ENCODE measurements at regions not wholly inside any gene's neighbourhood (a gene's known extent, or its start where the extent isn't known, plus 50 kb on each side); places are given as distances from the start of the nearest gene placed in this dataset.

GRCh38 chr10:117911684-117912083 lies 135.1 kb downstream of the RAB11FIP2 start:
- H2BK12ac ChIP-seq (ENCODE audit: low read depth, low read length), result no peak overlapping the region
- no peak overlapping the region for H3K4me2 ChIP-seq (ENCODE audit: insufficient read depth in 1 of 2, low read depth in 2 of 2, low read length in 2 of 2)
- H2BK120ac ChIP-seq (replicated peaks; ENCODE audit: low read depth, low read length), result no peak overlapping the region
- H4K8ac ChIP-seq (ENCODE audit: extremely low read depth, insufficient read depth, low read length), result no peak overlapping the region
- no peak overlapping the region for H2AFZ ChIP-seq (ENCODE audit: low read length)
- no peak overlapping the region for H3K23ac ChIP-seq (ENCODE audit: insufficient read length)
- H2BK20ac ChIP-seq (ENCODE audit: low read length), result no peak overlapping the region
- H3K4ac ChIP-seq (replicated peaks; ENCODE audit: insufficient read length, low read depth, low read length), result no peak overlapping the region
- H3K4me3 ChIP-seq (ENCODE audit: extremely low read depth in 1 of 4, insufficient read depth in 2 of 4, low read depth in 3 of 4, low read length in 4 of 4), result no peak overlapping the region
- no peak overlapping the region for H3K18ac ChIP-seq (ENCODE audit: extremely low read depth, low read length)
- H3K4me1 ChIP-seq (replicated peaks in 1 of 4; ENCODE audit: control insufficient read depth in 3 of 4, insufficient read depth in 4 of 4, low read length in 3 of 4), result no peaks in the 10 kb centered on the region
- H2BK5ac ChIP-seq (ENCODE audit: low read depth, low read length), result no peak overlapping the region
- no peaks in the 10 kb centered on the region for H3K79me2 ChIP-seq (ENCODE audit: control insufficient read depth in 1 of 2, insufficient read depth in 2 of 2, low read length in 2 of 2)
- no peaks in the 10 kb centered on the region for H4K20me1 ChIP-seq (replicated peaks in 1 of 2; ENCODE audit: control insufficient read depth in 1 of 2, insufficient read depth in 2 of 2, low read length in 2 of 2)
- CTCF ChIA-PET (ENCODE audit: partially characterized antibody), result interaction anchor here (1.2 kb wide), 1 partner anchor 9 kb away, joined by 5 read pairs; no protein-coding TSS in a partner anchor
- no peak overlapping the region for H4K91ac ChIP-seq (replicated peaks; ENCODE audit: insufficient read length, low read length)
- no peaks in the 10 kb centered on the region for H3K27me3 ChIP-seq (replicated peaks in 1 of 4; ENCODE audit: control insufficient read depth in 3 of 4, extremely low read depth in 1 of 4, insufficient read depth in 3 of 4, low read length in 3 of 4)
- H2BK15ac ChIP-seq (ENCODE audit: low read length), result no peak overlapping the region
- FAIRE-seq, result no peak
- H3K23me2 ChIP-seq (ENCODE audit: low read depth, low read length), result no peaks in the 10 kb centered on the region
- H3K79me1 ChIP-seq (ENCODE audit: low read depth, low read length), result no peaks in the 10 kb centered on the region
- H3K14ac ChIP-seq (ENCODE audit: insufficient read length), result no peak overlapping the region
- H3K27ac ChIP-seq (ENCODE audit: low read depth, low read length), result no peak overlapping the region
- no peak for DNase-seq (ENCODE audit: low read depth in 1 of 2, low spot score in 2 of 2)
- H3K36me3 ChIP-seq (ENCODE audit: control insufficient read depth in 2 of 4, insufficient read depth in 4 of 4, low read length in 3 of 4), result no peaks in the 10 kb centered on the region
- POLR2A ChIA-PET (ENCODE audit: partially characterized antibody), result interaction anchor here (0.7 kb wide), 1 partner anchor 19 kb away, joined by 4 read pairs; no protein-coding TSS in a partner anchor
- H3K9me3 ChIP-seq (ENCODE audit: insufficient read depth in 2 of 2, low read depth in 1 of 2, low read length in 1 of 2), result no peaks in the 10 kb centered on the region
- no peak overlapping the region for H2AK5ac ChIP-seq (ENCODE audit: low read depth, low read length)
- no peak overlapping the region for H3K9ac ChIP-seq (replicated peaks in 1 of 4; ENCODE audit: extremely low read depth in 1 of 4, low read depth in 3 of 4, low read length in 3 of 4)
- H4K5ac ChIP-seq (ENCODE audit: insufficient read length, low read depth, low read length), result no peak overlapping the region
- no peak overlapping the region for H3K56ac ChIP-seq (replicated peaks; ENCODE audit: insufficient read length, low read depth, low read length)
- 93% methylated on average over 2 of the region's 2 CpGs; no CpG with 5 or more reads in 1 of the 2 experiments for WGBS, 2 experiments (ENCODE audit: extremely low coverage in 1 of 2, insufficient coverage in 1 of 2, insufficient read length in 1 of 2, insufficient replicate concordance in 2 of 2, low coverage in 1 of 2, low lambda C conversion rate in 2 of 2, missing lambda C conversion rate in 1 of 2)
- TF ChIP-seq RBBP5 (IDR thresholded peaks at IDR 0.05; ENCODE audit: borderline replicate concordance, low read depth, low read length), result no peak
- TF ChIP-seq NANOG (IDR thresholded peaks at IDR 0.05; ENCODE audit: insufficient read depth, low read depth, low read length, poor library complexity, severe bottlenecking), result no peak
- no peak for TF ChIP-seq GABPA (IDR thresholded peaks at IDR 0.05; ENCODE audit: borderline replicate concordance, insufficient read depth, low read length)
- no peak for TF ChIP-seq SRF (IDR thresholded peaks at IDR 0.05; ENCODE audit: low read depth, low read length)
- no peak for TF ChIP-seq TAF1 (IDR thresholded peaks at IDR 0.05; ENCODE audit: low read depth, low read length)
- no peak for TF ChIP-seq HDAC2 (IDR thresholded peaks at IDR 0.05; ENCODE audit: borderline replicate concordance in 1 of 2, low read depth in 2 of 2, low read length in 2 of 2)

Measured in H1 (cell line).